Neuronal stem cell (in vitro differentiated cells): ENCODE measurements at regions not wholly inside any gene's neighbourhood (a gene's known extent, or its start where the extent isn't known, plus 50 kb on each side); places are given as distances from the start of the nearest gene placed in this dataset.
A peak's percentile ranks its signal among the peaks of the same experiment; 100 is the strongest.

Experiments
- DNase-seq: peaks from one replicate; pipeline ENCODE4 v3.0.0-alpha.2; 2013; ENCODE audit warnings: low spot score
- H2AFZ ChIP-seq: one replicate; pipeline ENCODE4 v1.6.1; 2013; ENCODE audit warnings: mild to moderate bottlenecking, low read length, inconsistent platforms
- H2AK5ac ChIP-seq: 2 replicates; pipeline ENCODE4 v1.6.1; 2013; ENCODE audit warnings: low read depth, mild to moderate bottlenecking, inconsistent platforms, low read length, moderate library complexity, mixed read lengths
- H2BK120ac ChIP-seq: 2 replicates; pipeline ENCODE4 v1.6.1; 2013; ENCODE audit warnings: low read depth, mild to moderate bottlenecking, inconsistent platforms, low read length, moderate library complexity, mixed read lengths
- H2BK12ac ChIP-seq: one replicate; pipeline ENCODE4 v1.6.1; 2013; ENCODE audit warnings: low read length, inconsistent platforms
- H2BK15ac ChIP-seq: 2 replicates; pipeline ENCODE4 v1.6.1; 2013; ENCODE audit warnings: mild to moderate bottlenecking, low read length, inconsistent platforms, mixed read lengths
- H2BK5ac ChIP-seq: one replicate; pipeline ENCODE4 v1.6.1; 2013; ENCODE audit warnings: inconsistent platforms, mild to moderate bottlenecking, low read length, moderate library complexity
- H3K14ac ChIP-seq: one replicate; pipeline ENCODE4 v1.6.1; 2013; ENCODE audit warnings: low read length, inconsistent platforms
- H3K18ac ChIP-seq: 2 replicates; pipeline ENCODE4 v1.6.1; 2013; ENCODE audit warnings: low read length, inconsistent platforms
- H3K23ac ChIP-seq: 2 replicates; pipeline ENCODE4 v1.6.1; 2013; ENCODE audit warnings: low read depth, mild to moderate bottlenecking, mixed read lengths, low read length, inconsistent platforms; ENCODE audit not compliant: poor library complexity
- H3K27ac ChIP-seq: replicated peaks from 3 replicates; pipeline ENCODE4 v1.5.1; 2013; ENCODE audit warnings: low read length, inconsistent platforms
- H3K27me3 ChIP-seq, 3 experiments: 2 replicates each; pipeline ENCODE4 v1.6.1; 2013; ENCODE audit warnings: low read length in 3 of 3, mild to moderate bottlenecking in 2 of 3, inconsistent platforms in 1 of 3, low read depth in 1 of 3, mixed read lengths in 1 of 3, moderate library complexity in 1 of 3; ENCODE audit not compliant: control insufficient read depth in 3 of 3, insufficient read depth in 3 of 3
- H3K36me3 ChIP-seq, 2 donors: replicated peaks in 1 of 2; 2 replicates each; pipeline ENCODE4 v1.6.1; 2013; ENCODE audit warnings: low read length in 2 of 2; ENCODE audit not compliant: control insufficient read depth in 2 of 2, insufficient read depth in 2 of 2
- H3K4ac ChIP-seq: 2 replicates; pipeline ENCODE4 v1.6.1; 2013; ENCODE audit warnings: inconsistent platforms, mild to moderate bottlenecking, low read length, moderate library complexity
- H3K4me1 ChIP-seq, 2 donors: 1 replicate in 1 of 2; 2 replicates in 1 of 2; pipeline ENCODE4 v1.6.1; 2013; ENCODE audit warnings: low read length in 2 of 2, low read depth in 1 of 2; ENCODE audit not compliant: control insufficient read depth in 2 of 2, insufficient read depth in 1 of 2
- H3K4me2 ChIP-seq: one replicate; pipeline ENCODE4 v1.6.1; 2013; ENCODE audit warnings: mild to moderate bottlenecking, low read length, inconsistent platforms; ENCODE audit not compliant: insufficient read depth, poor library complexity, severe bottlenecking
- H3K4me3 ChIP-seq, 2 donors: 2 replicates each; pipeline ENCODE4 v1.5.1; 2013; ENCODE audit warnings: low read length in 2 of 2, mild to moderate bottlenecking in 2 of 2, inconsistent platforms in 1 of 2, moderate library complexity in 1 of 2
- H3K79me1 ChIP-seq: one replicate; pipeline ENCODE4 v1.6.1; 2013; ENCODE audit warnings: low read depth, mild to moderate bottlenecking, inconsistent platforms, low read length, moderate library complexity
- H3K9ac ChIP-seq: one replicate; pipeline ENCODE4 v1.6.1; 2013; ENCODE audit warnings: mild to moderate bottlenecking, low read depth, low read length, inconsistent platforms; ENCODE audit not compliant: poor library complexity
- H3K9me3 ChIP-seq, 2 donors: replicated peaks in 1 of 2; 2 replicates each; pipeline versions ENCODE3 to v1.6.1; 2013; ENCODE audit warnings: low read length in 2 of 2, mild to moderate bottlenecking in 2 of 2, inconsistent platforms in 1 of 2, low read depth in 1 of 2, mixed read lengths in 1 of 2, moderate library complexity in 1 of 2; ENCODE audit not compliant: control insufficient read depth in 2 of 2, insufficient read depth in 1 of 2
- H4K8ac ChIP-seq: one replicate; pipeline ENCODE4 v1.6.1; 2013; ENCODE audit warnings: low read depth, mild to moderate bottlenecking, inconsistent platforms, low read length, moderate library complexity
- H4K91ac ChIP-seq: one replicate; pipeline ENCODE4 v1.6.1; 2013; ENCODE audit warnings: low read length, low read depth, mild to moderate bottlenecking, inconsistent platforms; ENCODE audit not compliant: poor library complexity
- WGBS, 2 donors: extraction: QIAGEN DNeasy Blood & Tissue Kit; methylation state at CpG; one replicate each; pipeline ENCODE4 v1.1.7; 2013; ENCODE audit warnings: missing lambda C conversion rate in 2 of 2, mixed read lengths in 1 of 2; ENCODE audit not compliant: insufficient read length in 2 of 2, insufficient replicate concordance in 1 of 2; ENCODE audit errors: extremely low coverage in 2 of 2; 5-methylcytosine and 5-hydroxymethylcytosine counted together

GRCh38 chr1:25091658-25092057, 140.6 kb downstream of the SYF2 start:
- peak overlapping the region; percentile 74 for H3K18ac ChIP-seq
- H4K8ac ChIP-seq = no peak overlapping the region
- peaks cover 0 to 3% (median 0%) of the 10 kb centered on the region in 3 experiments for H3K27me3 ChIP-seq

GRCh38 chr1:25090707-25091422, 141.4 kb downstream of the SYF2 start:
- H2BK15ac ChIP-seq = peak overlapping the region; percentile 22
- H2AFZ ChIP-seq = no peak overlapping the region
- peak overlapping the region; percentile 7 for H2AK5ac ChIP-seq
- peaks cover 0 to 3% (median 0%) of the 10 kb centered on the region in 3 experiments for H3K27me3 ChIP-seq
- no peak overlapping the region for H3K23ac ChIP-seq
- peak overlapping the region; percentile 15 for H2BK5ac ChIP-seq
- peak overlapping the region; percentile 66 for H4K8ac ChIP-seq
- H3K18ac ChIP-seq = peak overlapping the region; percentile 87
- WGBS, 2 donors = no CpG with 5 or more reads among the region's 13 CpGs
- H3K36me3 ChIP-seq = no peaks in the 10 kb centered on the region
- H4K91ac ChIP-seq = no peak overlapping the region
- H3K9ac ChIP-seq = no peak overlapping the region
- H3K27ac ChIP-seq = peak overlapping the region; percentile 13
- no peaks in the 10 kb centered on the region for H3K79me1 ChIP-seq
- no peak overlapping the region for H2BK120ac ChIP-seq
- no peaks in the 10 kb centered on the region for H3K9me3 ChIP-seq
- DNase-seq = no peak
- H3K4me2 ChIP-seq = no peak overlapping the region
- peaks cover 0 to 12% of the 10 kb centered on the region in 2 donors for H3K4me1 ChIP-seq
- H2BK12ac ChIP-seq = peak overlapping the region; percentile 96
- peak overlapping the region; percentile 26 for H3K4ac ChIP-seq
- H3K4me3 ChIP-seq = no peak overlapping the region
- no peak overlapping the region for H3K14ac ChIP-seq

More at GRCh38 chr1:25091658-25092057, 140.6 kb downstream of the SYF2 start:
- H2BK120ac ChIP-seq = no peak overlapping the region
- no CpG with 5 or more reads among the region's 4 CpGs for WGBS, 2 donors
- no peak overlapping the region for H3K4ac ChIP-seq
- H3K36me3 ChIP-seq = no peaks in the 10 kb centered on the region
- H3K14ac ChIP-seq = no peak overlapping the region
- H3K27ac ChIP-seq = no peak overlapping the region
- DNase-seq = no peak
- no peak overlapping the region for H3K4me2 ChIP-seq
- H2BK12ac ChIP-seq = no peak overlapping the region
- H3K9ac ChIP-seq = no peak overlapping the region
- no peaks in the 10 kb centered on the region for H3K9me3 ChIP-seq
- no peak overlapping the region for H4K91ac ChIP-seq
- no peaks in the 10 kb centered on the region for H3K79me1 ChIP-seq
- peak overlapping the region; percentile 1 for H2AK5ac ChIP-seq
- H3K4me3 ChIP-seq = no peak overlapping the region
- H3K4me1 ChIP-seq = peaks cover 0 to 12% of the 10 kb centered on the region in 2 donors
- H2AFZ ChIP-seq = no peak overlapping the region
- H3K23ac ChIP-seq = no peak overlapping the region
- H2BK15ac ChIP-seq = peak overlapping the region; percentile 1
- no peak overlapping the region for H2BK5ac ChIP-seq

GRCh38 chr1:25089772-25090171, 142.5 kb downstream of the SYF2 start:
- Histone ChIP-seq H2AFZ (no peak overlapping the region), H2BK15ac (peak overlapping the region; percentile 43), H3K23ac (no peak overlapping the region), H2BK5ac (no peak overlapping the region), H3K9me3 (no peaks in the 10 kb centered on the region), H2BK12ac (no peak overlapping the region), H3K27me3 (peaks cover 0 to 7% (median 0%) of the 10 kb centered on the region in 3 experiments), H2AK5ac (peak overlapping the region; percentile 76), H3K4me1 (peaks cover 0 to 12% of the 10 kb centered on the region in 2 donors), H4K8ac (no peak overlapping the region), H2BK120ac (no peak overlapping the region), H3K14ac (peak overlapping the region; percentile 4), H4K91ac (no peak overlapping the region), H3K4ac (no peak overlapping the region), H3K9ac (no peak overlapping the region), H3K27ac (no peak overlapping the region), H3K18ac (peak overlapping the region; percentile 77), H3K4me2 (no peak overlapping the region), H3K79me1 (no peaks in the 10 kb centered on the region), H3K4me3 (no peak overlapping the region), H3K36me3 (no peaks in the 10 kb centered on the region)
- no peak for DNase-seq
- no CpG with 5 or more reads among the region's 7 CpGs for WGBS, 2 donors

- Histone ChIP-seq H3K4me3 (no peak overlapping the region), H3K14ac (peak overlapping the region; percentile 94), H4K91ac (no peak overlapping the region), H4K8ac (no peak overlapping the region), H2BK120ac (peak overlapping the region; percentile 29), H3K9me3 (no peaks in the 10 kb centered on the region), H3K79me1 (no peaks in the 10 kb centered on the region), H3K27ac (no peak overlapping the region), H3K9ac (no peak overlapping the region), H3K27me3 (peaks cover 0 to 11% (median 0%) of the 10 kb centered on the region in 3 experiments), H3K4me1 (peaks cover 0 to 12% of the 10 kb centered on the region in 2 donors), H2BK12ac (no peak overlapping the region), H3K4me2 (no peak overlapping the region), H2AK5ac (peak overlapping the region; percentile 68), H3K23ac (peak overlapping the region; percentile 31), H3K4ac (no peak overlapping the region), H3K36me3 (no peaks in the 10 kb centered on the region), H3K18ac (peak overlapping the region; percentile 77), H2BK5ac (no peak overlapping the region), H2AFZ (no peak overlapping the region), H2BK15ac (peak overlapping the region; percentile 43)
- no peak for DNase-seq
- no CpG with 5 or more reads among the region's 7 CpGs for WGBS, 2 donors
Observed at GRCh38 chr1:25088946-25089345, 143.4 kb downstream of the SYF2 start.
